Adrenal gland (tissue), 9 donors: ENCODE measurements at regions not wholly inside any gene's neighbourhood (a gene's known extent, or its start where the extent isn't known, plus 50 kb on each side); places are given as distances from the start of the nearest gene placed in this dataset.

ENCODE experiments used
- DNase-seq, 7 donors: peaks; one replicate each; pipeline ENCODE4 v3.0.0-alpha.2; 2019 to 2020
- H3K27ac ChIP-seq, 5 donors: fragments of 200-600 bp; sonication (generic) in 4 of 5; 1 replicate in 3 of 5; 2 replicates in 2 of 5; pipeline versions ENCODE4 v1.5.1 to v1.8.0; 2016 to 2020; ENCODE audit warnings: mild to moderate bottlenecking in 1 of 5
- H3K27me3 ChIP-seq: fragments of 200-600 bp; 2 replicates; pipeline ENCODE4 v1.8.0; 2021
- H3K36me3 ChIP-seq, 2 donors: fragments of 200-600 bp; replicated peaks in 1 of 2; 1 replicate in 1 of 2; 2 replicates in 1 of 2; pipeline versions ENCODE4 v1.5.1 to v1.8.0; 2018 to 2022
- H3K4me1 ChIP-seq, 2 donors: fragments of 200-600 bp; replicated peaks in 1 of 2; 1 replicate in 1 of 2; 2 replicates in 1 of 2; pipeline versions ENCODE4 v1.5.1 to v1.8.0; 2018 to 2021
- H3K4me3 ChIP-seq, 4 donors: fragments of 200-600 bp; sonication (generic) in 3 of 4; one replicate each; pipeline ENCODE4 v1.5.1; 2016 to 2018
- H3K9me3 ChIP-seq, 3 donors: fragments of 200-600 bp; sonication (generic) in 1 of 3; replicated peaks in 1 of 3; 1 replicate in 2 of 3; 2 replicates in 1 of 3; pipeline versions ENCODE4 v1.5.1 to v1.8.0; 2016 to 2021
- CTCF ChIP-seq, 6 experiments: fragments of 450-650 bp in 4 of 6; fragments of 200-600 bp in 2 of 6; sonication (generic) in 1 of 6; IDR thresholded peaks; 1 replicate in 5 of 6; 2 replicates in 1 of 6; pipeline versions ENCODE4 v1.5.1 to v1.8.0; 2016 to 2021; ENCODE audit warnings: antibody characterized with exemption in 6 of 6, mild to moderate bottlenecking in 2 of 6, moderate library complexity in 1 of 6
- POLR2A ChIP-seq, 2 donors: fragments of 450-650 bp; IDR thresholded peaks; one replicate each; pipeline ENCODE4 v1.6.1; 2017; ENCODE audit warnings: antibody characterized with exemption in 2 of 2, mild to moderate bottlenecking in 2 of 2, moderate library complexity in 1 of 2
- WGBS, 4 donors: extraction: QIAGEN DNeasy Blood & Tissue Kit in 2 of 4; methylation state at CpG; one replicate each; pipeline versions ENCODE4 v1.1.5 to v1.1.7; 2013 to 2017; 5-methylcytosine and 5-hydroxymethylcytosine counted together
- intact Hi-C, 2 donors: fragments of 100-400 bp; cut with DNase I; formaldehyde crosslinking; loops; one replicate each; pipeline versions ENCODE4 v1.14.1 to v1.15.0; 2022 to 2023
- donor health status: healthy with polysubstance abuse.
- donor health status: Bipolar disorder and iron deficiency.
- donor health status: DM: yes; HTN: yes; CAD: no.
- donor health status: DM: no; HTN: no; CAD: no.
- donor health status: DM: no; HTN: no; CAD: no.

- Histone ChIP-seq H3K9me3 (no peaks in the 10 kb centered on the region), H3K4me3 (no peak overlapping the region), H3K36me3 (no peaks in the 10 kb centered on the region), H3K27ac (no peak overlapping the region), H3K4me1 (no peaks in the 10 kb centered on the region), H3K27me3 (no peaks in the 10 kb centered on the region)
- no peak for DNase-seq
- no peak for TF ChIP-seq POLR2A (IDR thresholded peaks at IDR 0.05)
- no peak for TF ChIP-seq CTCF (IDR thresholded peaks at IDR 0.05)
- WGBS, 4 donors: 86 to 96% (median 88%) methylated on average over 13 of the region's 13 CpGs
- intact Hi-C loops: no loop called here
These were observed 229.4 kb upstream of the TOPAZ1 start for GRCh38 chr3:44012160-44012899.

- intact Hi-C loops: no loop called here
- no peaks in the 10 kb centered on the region for H3K4me1 ChIP-seq
- no peaks in the 10 kb centered on the region for H3K36me3 ChIP-seq
- TF ChIP-seq CTCF (IDR thresholded peaks at IDR 0.05): no peak
- TF ChIP-seq POLR2A (IDR thresholded peaks at IDR 0.05): no peak
- no peaks in the 10 kb centered on the region for H3K9me3 ChIP-seq
- 75 to 83% (median 80%) methylated on average over 2 to 11 of the region's 11 CpGs for WGBS, 4 donors
- no peak overlapping the region for H3K27ac ChIP-seq
- no peaks in the 10 kb centered on the region for H3K27me3 ChIP-seq
- no peak for DNase-seq
- no peak overlapping the region for H3K4me3 ChIP-seq
These were observed 227.7 kb upstream of the TOPAZ1 start for GRCh38 chr3:44013967-44014366.

DNA sequence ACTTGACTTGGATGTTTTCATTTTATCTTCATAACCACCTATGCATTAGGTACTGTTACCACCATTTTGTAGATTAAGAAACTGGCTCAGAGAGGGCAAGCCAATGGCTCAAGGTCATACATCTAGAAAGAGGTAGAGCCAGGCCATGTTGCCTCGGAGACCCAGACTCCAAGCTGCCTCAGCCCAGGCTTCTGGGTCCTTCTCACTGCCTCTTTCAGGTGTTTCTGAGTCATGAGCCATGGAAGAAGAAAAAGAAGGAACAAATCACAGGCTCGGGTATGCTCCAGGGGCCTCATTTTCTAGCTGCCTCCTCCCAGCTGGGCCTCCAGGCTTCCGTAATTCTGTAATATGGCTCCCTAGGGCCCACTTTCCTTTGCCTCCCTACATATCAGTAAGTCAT lies 226.5 kb upstream of the TOPAZ1 start:
- 74 to 91% (median 80%) methylated on average over 3 of the region's 3 CpGs for WGBS, 4 donors
- no peak overlapping the region for H3K4me3 ChIP-seq
- TF ChIP-seq CTCF (IDR thresholded peaks at IDR 0.05) (no peak), POLR2A (IDR thresholded peaks at IDR 0.05) (no peak)

GRCh38 chr3:44016818-44017217 lies 224.9 kb upstream of the TOPAZ1 start:
- intact Hi-C loops: no loop called here
- TF ChIP-seq CTCF (IDR thresholded peaks at IDR 0.05) (no peak), POLR2A (IDR thresholded peaks at IDR 0.05) (no peak)
- H3K27ac ChIP-seq: no peak overlapping the region

More for the DNA sequence above, 226.5 kb upstream of the TOPAZ1 start:
- intact Hi-C loops: no loop called here
- no peaks in the 10 kb centered on the region for H3K27me3 ChIP-seq
- DNase-seq: no peak
- H3K36me3 ChIP-seq: no peaks in the 10 kb centered on the region
- no peaks in the 10 kb centered on the region for H3K9me3 ChIP-seq
- no peaks in the 10 kb centered on the region for H3K4me1 ChIP-seq
- no peak overlapping the region for H3K27ac ChIP-seq

More at GRCh38 chr3:44016818-44017217, 224.9 kb upstream of the TOPAZ1 start:
- no peak for DNase-seq
- peaks cover 0 to under 1% of the 10 kb centered on the region in 2 donors for H3K4me1 ChIP-seq
- H3K9me3 ChIP-seq: no peaks in the 10 kb centered on the region
- WGBS, 4 donors: 81 to 86% (median 85%) methylated on average over 3 of the region's 3 CpGs
- no peaks in the 10 kb centered on the region for H3K36me3 ChIP-seq
- peaks cover 10% of the 10 kb centered on the region for H3K27me3 ChIP-seq
- no peak overlapping the region for H3K4me3 ChIP-seq
